ENCODE measurements at regions not wholly inside any gene's neighbourhood (a gene's known extent, or its start where the extent isn't known, plus 50 kb on each side); places are given as distances from the start of the nearest gene placed in this dataset.

- no peaks in the 10 kb centered on the region for H3K4me1 Mint-ChIP-seq
- H3K9me3 Mint-ChIP-seq, result peaks cover 0 to 8% (median 1%) of the 10 kb centered on the region in 7 donors
- no peak overlapping the region for H3K4me3 ChIP-seq (ENCODE audit: low read depth, low read length)
- no peaks in the 10 kb centered on the region for H3K4me1 ChIP-seq (ENCODE audit: control insufficient read depth, insufficient read depth, low read length, poor library complexity, severe bottlenecking)
- H3K27ac Mint-ChIP-seq, result no peak overlapping the region
- no peak overlapping the region for H3K27ac ChIP-seq (ENCODE audit: insufficient read depth, low read length, poor library complexity, severe bottlenecking)
- H3K9me3 ChIP-seq (ENCODE audit: control insufficient read depth in 2 of 2, low read length in 2 of 2), result no peaks in the 10 kb centered on the region
- no peak overlapping the region for H3K4me3 Mint-ChIP-seq
- H3K36me3 Mint-ChIP-seq, result no peaks in the 10 kb centered on the region
- no peaks in the 10 kb centered on the region for H3K36me3 ChIP-seq (ENCODE audit: control insufficient read depth, insufficient read depth, low read length)
- DNase-seq (no peak), ATAC-seq (ENCODE audit: low read depth in 2 of 2) (no peak)
- H3K27me3 Mint-ChIP-seq, result no peaks in the 10 kb centered on the region
- no peaks in the 10 kb centered on the region for H3K27me3 ChIP-seq (ENCODE audit: control insufficient read depth, insufficient read depth, low read length)
Observed at GRCh38 chr14:30227436-30227835, 299.8 kb upstream of the PRKD1 start.

- H3K27ac Mint-ChIP-seq, result no peak overlapping the region
- H3K36me3 Mint-ChIP-seq, result no peaks in the 10 kb centered on the region
- Histone ChIP-seq H3K36me3 (ENCODE audit: control insufficient read depth, insufficient read depth, low read length) (no peaks in the 10 kb centered on the region), H3K4me1 (ENCODE audit: control insufficient read depth, insufficient read depth, low read length, poor library complexity, severe bottlenecking) (no peaks in the 10 kb centered on the region), H3K9me3 (ENCODE audit: control insufficient read depth in 2 of 2, low read length in 2 of 2) (no peaks in the 10 kb centered on the region), H3K27ac (ENCODE audit: insufficient read depth, low read length, poor library complexity, severe bottlenecking) (no peak overlapping the region), H3K4me3 (ENCODE audit: low read depth, low read length) (no peak overlapping the region), H3K27me3 (ENCODE audit: control insufficient read depth, insufficient read depth, low read length) (no peaks in the 10 kb centered on the region)
- H3K9me3 Mint-ChIP-seq, result peaks cover 0 to 8% (median 1%) of the 10 kb centered on the region in 7 donors
- H3K4me3 Mint-ChIP-seq, result no peak overlapping the region
- no peaks in the 10 kb centered on the region for H3K4me1 Mint-ChIP-seq
- ATAC-seq (ENCODE audit: low read depth in 2 of 2), result no peak
- no peaks in the 10 kb centered on the region for H3K27me3 Mint-ChIP-seq
- DNase-seq, result no peak
Observed at GRCh38 chr14:30227876-30228275, 300.2 kb upstream of the PRKD1 start.

GRCh38 chr14:30230719-30231118 lies 303.1 kb upstream of the PRKD1 start:
- no peaks in the 10 kb centered on the region for H3K36me3 Mint-ChIP-seq
- peaks cover 0 to 11% (median 2%) of the 10 kb centered on the region in 7 donors for H3K9me3 Mint-ChIP-seq
- no peak overlapping the region for H3K4me3 ChIP-seq (ENCODE audit: low read depth, low read length)
- no peaks in the 10 kb centered on the region for H3K9me3 ChIP-seq (ENCODE audit: control insufficient read depth in 2 of 2, low read length in 2 of 2)
- DNase-seq (no peak), ATAC-seq (ENCODE audit: low read depth in 2 of 2) (no peak)
- H3K27me3 ChIP-seq (ENCODE audit: control insufficient read depth, insufficient read depth, low read length), result no peaks in the 10 kb centered on the region
- no peak overlapping the region for H3K4me3 Mint-ChIP-seq
- H3K27ac ChIP-seq (ENCODE audit: insufficient read depth, low read length, poor library complexity, severe bottlenecking), result no peak overlapping the region
- H3K36me3 ChIP-seq (ENCODE audit: control insufficient read depth, insufficient read depth, low read length), result no peaks in the 10 kb centered on the region
- no peaks in the 10 kb centered on the region for H3K27me3 Mint-ChIP-seq
- no peaks in the 10 kb centered on the region for H3K4me1 Mint-ChIP-seq
- no peak overlapping the region for H3K27ac Mint-ChIP-seq
- no peaks in the 10 kb centered on the region for H3K4me1 ChIP-seq (ENCODE audit: control insufficient read depth, insufficient read depth, low read length, poor library complexity, severe bottlenecking)

GRCh38 chr14:30234966-30235365 lies 307.3 kb upstream of the PRKD1 start:
- peaks cover 0 to 11% (median 2%) of the 10 kb centered on the region in 7 donors for H3K9me3 Mint-ChIP-seq
- no peak overlapping the region for H3K4me3 ChIP-seq (ENCODE audit: low read depth, low read length)
- no peaks in the 10 kb centered on the region for H3K27me3 ChIP-seq (ENCODE audit: control insufficient read depth, insufficient read depth, low read length)
- ATAC-seq (ENCODE audit: low read depth in 2 of 2), result no peak
- H3K27ac Mint-ChIP-seq, result no peak overlapping the region
- no peak overlapping the region for H3K4me3 Mint-ChIP-seq
- DNase-seq, result no peak
- H3K9me3 ChIP-seq (ENCODE audit: control insufficient read depth in 2 of 2, low read length in 2 of 2), result no peaks in the 10 kb centered on the region
- no peaks in the 10 kb centered on the region for H3K36me3 ChIP-seq (ENCODE audit: control insufficient read depth, insufficient read depth, low read length)
- no peaks in the 10 kb centered on the region for H3K4me1 ChIP-seq (ENCODE audit: control insufficient read depth, insufficient read depth, low read length, poor library complexity, severe bottlenecking)
- no peaks in the 10 kb centered on the region for H3K4me1 Mint-ChIP-seq
- no peaks in the 10 kb centered on the region for H3K27me3 Mint-ChIP-seq
- no peaks in the 10 kb centered on the region for H3K36me3 Mint-ChIP-seq
- H3K27ac ChIP-seq (ENCODE audit: insufficient read depth, low read length, poor library complexity, severe bottlenecking), result no peak overlapping the region

GRCh38 chr14:30235485-30235884 lies 307.8 kb upstream of the PRKD1 start:
- Histone ChIP-seq H3K27ac (ENCODE audit: insufficient read depth, low read length, poor library complexity, severe bottlenecking) (no peak overlapping the region), H3K36me3 (ENCODE audit: control insufficient read depth, insufficient read depth, low read length) (no peaks in the 10 kb centered on the region), H3K9me3 (ENCODE audit: control insufficient read depth in 2 of 2, low read length in 2 of 2) (no peaks in the 10 kb centered on the region), H3K27me3 (ENCODE audit: control insufficient read depth, insufficient read depth, low read length) (no peaks in the 10 kb centered on the region), H3K4me1 (ENCODE audit: control insufficient read depth, insufficient read depth, low read length, poor library complexity, severe bottlenecking) (no peaks in the 10 kb centered on the region), H3K4me3 (ENCODE audit: low read depth, low read length) (no peak overlapping the region)
- Mint-ChIP-seq H3K4me3 (no peak overlapping the region), H3K36me3 (no peaks in the 10 kb centered on the region), H3K4me1 (no peaks in the 10 kb centered on the region), H3K9me3 (peaks cover 0 to 11% (median 2%) of the 10 kb centered on the region in 7 donors), H3K27me3 (no peaks in the 10 kb centered on the region), H3K27ac (no peak overlapping the region)
- ATAC-seq (ENCODE audit: low read depth in 2 of 2), result no peak
- no peak for DNase-seq

GRCh38 chr14:30238936-30239335 lies 311.3 kb upstream of the PRKD1 start:
- no peaks in the 10 kb centered on the region for H3K36me3 Mint-ChIP-seq
- DNase-seq, result no peak
- no peaks in the 10 kb centered on the region for H3K36me3 ChIP-seq (ENCODE audit: control insufficient read depth, insufficient read depth, low read length)
- H3K9me3 ChIP-seq (ENCODE audit: control insufficient read depth in 2 of 2, low read length in 2 of 2), result no peaks in the 10 kb centered on the region
- ATAC-seq (ENCODE audit: low read depth in 2 of 2), result no peak
- H3K27ac ChIP-seq (ENCODE audit: insufficient read depth, low read length, poor library complexity, severe bottlenecking), result no peak overlapping the region
- no peaks in the 10 kb centered on the region for H3K27me3 Mint-ChIP-seq
- no peaks in the 10 kb centered on the region for H3K4me1 ChIP-seq (ENCODE audit: control insufficient read depth, insufficient read depth, low read length, poor library complexity, severe bottlenecking)
- no peak overlapping the region for H3K4me3 ChIP-seq (ENCODE audit: low read depth, low read length)
- no peaks in the 10 kb centered on the region for H3K27me3 ChIP-seq (ENCODE audit: control insufficient read depth, insufficient read depth, low read length)
- peak overlapping the region in 1 of 3 donors; percentile 3 for H3K27ac Mint-ChIP-seq
- peaks cover 0 to 7% (median 2%) of the 10 kb centered on the region in 7 donors for H3K9me3 Mint-ChIP-seq
- no peaks in the 10 kb centered on the region for H3K4me1 Mint-ChIP-seq
- no peak overlapping the region for H3K4me3 Mint-ChIP-seq

GRCh38 chr14:30240018-30240417 lies 312.4 kb upstream of the PRKD1 start:
- Histone ChIP-seq H3K9me3 (ENCODE audit: control insufficient read depth in 2 of 2, low read length in 2 of 2) (no peaks in the 10 kb centered on the region), H3K27ac (ENCODE audit: insufficient read depth, low read length, poor library complexity, severe bottlenecking) (no peak overlapping the region), H3K4me1 (ENCODE audit: control insufficient read depth, insufficient read depth, low read length, poor library complexity, severe bottlenecking) (no peaks in the 10 kb centered on the region), H3K36me3 (ENCODE audit: control insufficient read depth, insufficient read depth, low read length) (no peaks in the 10 kb centered on the region), H3K4me3 (ENCODE audit: low read depth, low read length) (no peak overlapping the region), H3K27me3 (ENCODE audit: control insufficient read depth, insufficient read depth, low read length) (no peaks in the 10 kb centered on the region)
- peak overlapping the region in 1 of 3 donors; percentile 84 for H3K27ac Mint-ChIP-seq
- no peak overlapping the region for H3K4me3 Mint-ChIP-seq
- no peak for DNase-seq
- no peak for ATAC-seq (ENCODE audit: low read depth in 2 of 2)
- H3K36me3 Mint-ChIP-seq, result no peaks in the 10 kb centered on the region
- H3K4me1 Mint-ChIP-seq, result no peaks in the 10 kb centered on the region
- no peaks in the 10 kb centered on the region for H3K27me3 Mint-ChIP-seq
- H3K9me3 Mint-ChIP-seq, result peaks cover 0 to 7% (median 2%) of the 10 kb centered on the region in 7 donors

GRCh38 chr14:30240685-30241084 lies 313.0 kb upstream of the PRKD1 start:
- Mint-ChIP-seq H3K27me3 (no peaks in the 10 kb centered on the region), H3K27ac (no peak overlapping the region), H3K4me1 (no peaks in the 10 kb centered on the region), H3K9me3 (peaks cover 0 to 7% (median 1%) of the 10 kb centered on the region in 7 donors), H3K36me3 (no peaks in the 10 kb centered on the region), H3K4me3 (no peak overlapping the region)
- DNase-seq (no peak), ATAC-seq (ENCODE audit: low read depth in 2 of 2) (no peak)
- Histone ChIP-seq H3K9me3 (ENCODE audit: control insufficient read depth in 2 of 2, low read length in 2 of 2) (no peaks in the 10 kb centered on the region), H3K27ac (ENCODE audit: insufficient read depth, low read length, poor library complexity, severe bottlenecking) (no peak overlapping the region), H3K4me3 (ENCODE audit: low read depth, low read length) (no peak overlapping the region), H3K27me3 (ENCODE audit: control insufficient read depth, insufficient read depth, low read length) (no peaks in the 10 kb centered on the region), H3K4me1 (ENCODE audit: control insufficient read depth, insufficient read depth, low read length, poor library complexity, severe bottlenecking) (no peaks in the 10 kb centered on the region), H3K36me3 (ENCODE audit: control insufficient read depth, insufficient read depth, low read length) (no peaks in the 10 kb centered on the region)
